H1 (cell line): ENCODE measurements at regions not wholly inside any gene's neighbourhood (a gene's known extent, or its start where the extent isn't known, plus 50 kb on each side); places are given as distances from the start of the nearest gene placed in this dataset.

Source experiments
- CTCF ChIA-PET: fragments of 300-600 bp; sonication (Branson Sonifier 250); formaldehyde crosslinking; loops from one replicate; lab custom pipeline; 2021; ENCODE audit not compliant: partially characterized antibody; lab: Charles Lee
- POLR2A ChIA-PET: fragments of 300-600 bp; sonication (Branson Sonifier 250); formaldehyde crosslinking; loops from one replicate; lab custom pipeline; 2021; ENCODE audit warnings: inconsistent platforms; ENCODE audit not compliant: partially characterized antibody; lab: Charles Lee
- DNase-seq, 2 experiments: peaks; one replicate each; pipeline versions ENCODE4 v3.0.0 to v3.0.0-alpha.2; 2010 to 2022; ENCODE audit warnings: low spot score in 2 of 2, low read depth in 1 of 2, mixed read lengths in 1 of 2
- FAIRE-seq: peaks from 2 replicates; lab custom pipeline; 2011; peaks lifted over from hg19 to GRCh38; lab: Jason Lieb, UNC
- H2AFZ ChIP-seq: 2 replicates; pipeline ENCODE4 v1.8.1; 2012; ENCODE audit warnings: low read length, inconsistent platforms
- H2AK5ac ChIP-seq: 2 replicates; pipeline ENCODE4 v1.6.1; 2013; ENCODE audit warnings: low read depth, low read length
- H2BK120ac ChIP-seq: replicated peaks from 2 replicates; pipeline ENCODE3; 2013; ENCODE audit warnings: low read depth, low read length, inconsistent platforms
- H2BK12ac ChIP-seq: 2 replicates; pipeline ENCODE4 v1.6.1; 2013; ENCODE audit warnings: low read depth, low read length
- H2BK15ac ChIP-seq: 2 replicates; pipeline ENCODE4 v1.6.1; 2013; ENCODE audit warnings: low read length
- H2BK20ac ChIP-seq: 2 replicates; pipeline ENCODE4 v1.6.1; 2013; ENCODE audit warnings: low read length
- H2BK5ac ChIP-seq: 2 replicates; pipeline ENCODE4 v1.6.1; 2013; ENCODE audit warnings: low read depth, low read length
- H3K14ac ChIP-seq: 2 replicates; pipeline ENCODE4 v1.6.1; 2013; ENCODE audit warnings: inconsistent platforms; ENCODE audit not compliant: insufficient read length
- H3K18ac ChIP-seq: 2 replicates; pipeline ENCODE4 v1.6.1; 2013; ENCODE audit warnings: low read length; ENCODE audit errors: extremely low read depth
- H3K23ac ChIP-seq: 2 replicates; pipeline ENCODE4 v1.6.1; 2013; ENCODE audit warnings: inconsistent platforms; ENCODE audit not compliant: insufficient read length
- H3K23me2 ChIP-seq: 2 replicates; pipeline ENCODE4 v1.6.1; 2013; ENCODE audit warnings: low read depth, low read length
- H3K27ac ChIP-seq: 2 replicates; pipeline ENCODE4 v1.6.1; 2011; ENCODE audit warnings: low read depth, low read length, inconsistent platforms
- H3K27me3 ChIP-seq, 4 experiments: replicated peaks in 1 of 4; 1 replicate in 1 of 4; 2 replicates in 3 of 4; pipeline versions ENCODE4 v1.6.1 to v1.8.1; 2011 to 2013; ENCODE audit warnings: low read length in 3 of 4, mild to moderate bottlenecking in 3 of 4, inconsistent platforms in 2 of 4, mixed read lengths in 2 of 4, moderate library complexity in 1 of 4; ENCODE audit not compliant: control insufficient read depth in 3 of 4, insufficient read depth in 3 of 4; ENCODE audit errors: extremely low read depth in 1 of 4
- H3K36me3 ChIP-seq, 4 experiments: 2 replicates each; pipeline versions ENCODE4 v1.6.1 to v1.8.1; 2011 to 2013; ENCODE audit warnings: mild to moderate bottlenecking in 4 of 4, low read length in 3 of 4, moderate library complexity in 2 of 4, control low read depth in 1 of 4, inconsistent platforms in 1 of 4; ENCODE audit not compliant: insufficient read depth in 4 of 4, control insufficient read depth in 2 of 4
- H3K4ac ChIP-seq: replicated peaks from 2 replicates; pipeline ENCODE3; 2013; ENCODE audit warnings: low read length, low read depth, mixed read lengths, inconsistent platforms; ENCODE audit not compliant: insufficient read length
- H3K4me1 ChIP-seq, 4 experiments: replicated peaks in 1 of 4; 1 replicate in 1 of 4; 2 replicates in 3 of 4; pipeline versions ENCODE4 v1.6.1 to v1.8.1; 2011 to 2013; ENCODE audit warnings: low read length in 3 of 4, inconsistent platforms in 2 of 4, mixed read lengths in 1 of 4; ENCODE audit not compliant: insufficient read depth in 4 of 4, control insufficient read depth in 3 of 4
- H3K4me2 ChIP-seq, 2 experiments: 2 replicates each; pipeline versions ENCODE4 v1.6.1 to v1.8.1; 2011 to 2013; ENCODE audit warnings: low read depth in 2 of 2, low read length in 2 of 2, control low read depth in 1 of 2, inconsistent platforms in 1 of 2, mild to moderate bottlenecking in 1 of 2; ENCODE audit not compliant: insufficient read depth in 1 of 2
- H3K4me3 ChIP-seq, 4 experiments: fragments of 200-600, 300-600 bp in 1 of 4; sonication (generic), shearing (Covaris generic), sonication (Bioruptor Twin) in 1 of 4; 2 replicates each; pipeline versions ENCODE4 v1.5.1 to v1.8.1; 2011 to 2016; ENCODE audit warnings: low read length in 4 of 4, low read depth in 3 of 4, control low read depth in 2 of 4, inconsistent platforms in 2 of 4, mild to moderate bottlenecking in 2 of 4, mixed read lengths in 1 of 4, moderate library complexity in 1 of 4; ENCODE audit not compliant: insufficient read depth in 2 of 4; ENCODE audit errors: extremely low read depth in 1 of 4
- H3K56ac ChIP-seq: replicated peaks from 2 replicates; pipeline ENCODE3; 2013; ENCODE audit warnings: low read depth, mild to moderate bottlenecking, mixed read lengths, low read length, inconsistent platforms; ENCODE audit not compliant: insufficient read length
- H3K79me1 ChIP-seq: 2 replicates; pipeline ENCODE4 v1.6.1; 2013; ENCODE audit warnings: low read depth, low read length, control low read depth
- H3K79me2 ChIP-seq, 2 experiments: 2 replicates each; pipeline versions ENCODE4 v1.6.1 to v1.8.1; 2012 to 2013; ENCODE audit warnings: low read length in 2 of 2, mild to moderate bottlenecking in 2 of 2, inconsistent platforms in 1 of 2; ENCODE audit not compliant: insufficient read depth in 2 of 2, control insufficient read depth in 1 of 2
- H3K9ac ChIP-seq, 4 experiments: replicated peaks in 1 of 4; 1 replicate in 1 of 4; 2 replicates in 3 of 4; pipeline versions ENCODE4 v1.6.1 to v1.8.1; 2011 to 2013; ENCODE audit warnings: low read depth in 3 of 4, low read length in 3 of 4, control low read depth in 2 of 4, mild to moderate bottlenecking in 2 of 4, moderate library complexity in 2 of 4, inconsistent platforms in 1 of 4; ENCODE audit errors: extremely low read depth in 1 of 4
- H3K9me3 ChIP-seq, 2 experiments: 2 replicates each; pipeline versions ENCODE4 v1.6.1 to v1.8.1; 2012 to 2013; ENCODE audit warnings: mild to moderate bottlenecking in 2 of 2, moderate library complexity in 2 of 2, control low read depth in 1 of 2, inconsistent platforms in 1 of 2, low read depth in 1 of 2, low read length in 1 of 2, mixed read lengths in 1 of 2; ENCODE audit not compliant: insufficient read depth in 2 of 2
- H4K20me1 ChIP-seq, 2 experiments: replicated peaks in 1 of 2; 2 replicates each; pipeline versions ENCODE3 to v1.8.1; 2011 to 2013; ENCODE audit warnings: inconsistent platforms in 2 of 2, low read length in 2 of 2, mild to moderate bottlenecking in 1 of 2; ENCODE audit not compliant: insufficient read depth in 2 of 2, control insufficient read depth in 1 of 2
- H4K5ac ChIP-seq: 2 replicates; pipeline ENCODE4 v1.6.1; 2013; ENCODE audit warnings: low read length, low read depth, mixed read lengths, inconsistent platforms; ENCODE audit not compliant: insufficient read length
- H4K8ac ChIP-seq: 2 replicates; pipeline ENCODE4 v1.8.0; 2013; ENCODE audit warnings: mild to moderate bottlenecking, moderate library complexity, low read length, inconsistent platforms; ENCODE audit not compliant: insufficient read depth; ENCODE audit errors: extremely low read depth
- H4K91ac ChIP-seq: replicated peaks from 2 replicates; pipeline ENCODE3; 2013; ENCODE audit warnings: low read length, mixed read lengths, inconsistent platforms; ENCODE audit not compliant: insufficient read length
- ATF2 ChIP-seq: IDR thresholded peaks from 2 replicates; pipeline ENCODE4 v1.6.1; 2012; ENCODE audit warnings: low read length, inconsistent platforms
- CBX5 ChIP-seq: fragments of 300-800, 300-1000 bp; sonication (generic); IDR thresholded peaks from 2 replicates; pipeline ENCODE4 v1.7.1; 2016; ENCODE audit warnings: antibody characterized with exemption, low read length, low read depth
- CHD1 ChIP-seq: IDR thresholded peaks from 2 replicates; pipeline ENCODE4 v1.6.1; 2012; ENCODE audit warnings: low read depth, low read length, improper control_type of control experiment
- CHD2 ChIP-seq: IDR thresholded peaks from 2 replicates; pipeline ENCODE4 v1.6.1; 2012; ENCODE audit warnings: low read length, improper control_type of control experiment
- EP300 ChIP-seq, 2 experiments: IDR thresholded peaks; 1 replicate in 1 of 2; 2 replicates in 1 of 2; pipeline ENCODE4 v1.6.1; 2011 to 2012; ENCODE audit warnings: low read depth in 2 of 2, low read length in 2 of 2, mild to moderate bottlenecking in 2 of 2, borderline replicate concordance in 1 of 2, inconsistent platforms in 1 of 2, moderate library complexity in 1 of 2
- KDM1A ChIP-seq: fragments of 200-600, 300-600 bp; sonication (generic); IDR thresholded peaks from 2 replicates; pipeline ENCODE4 v1.7.1; 2016; ENCODE audit warnings: mild to moderate bottlenecking, low read length, borderline replicate concordance
- KDM5A ChIP-seq: fragments of 200-600 bp; IDR thresholded peaks from 2 replicates; pipeline ENCODE4 v1.7.1; 2012; ENCODE audit warnings: mild to moderate bottlenecking, low read length, inconsistent platforms, mixed read lengths
- MAFK ChIP-seq: IDR thresholded peaks from 2 replicates; pipeline ENCODE4 v1.6.1; 2012; ENCODE audit warnings: low read depth, mild to moderate bottlenecking, improper control_type of control experiment, low read length
- RAD21 ChIP-seq, 2 experiments: IDR thresholded peaks in 1 of 2; conservative IDR thresholded peaks in 1 of 2; 2 replicates each; pipeline ENCODE4 v1.6.1; 2011; ENCODE audit warnings: low read depth in 2 of 2, low read length in 2 of 2, improper control_type of control experiment in 1 of 2, inconsistent platforms in 1 of 2, mild to moderate bottlenecking in 1 of 2, moderate library complexity in 1 of 2
- RFX5 ChIP-seq: IDR thresholded peaks from 2 replicates; pipeline ENCODE4 v1.6.1; 2011; ENCODE audit warnings: low read depth, low read length, improper control_type of control experiment, borderline replicate concordance
- SAP30 ChIP-seq: fragments of 300-600 bp; sonication (generic); IDR thresholded peaks from 2 replicates; pipeline ENCODE4 v1.7.1; 2012; ENCODE audit warnings: low read length, moderate library complexity, mild to moderate bottlenecking, inconsistent platforms; ENCODE audit not compliant: insufficient read depth, insufficient replicate concordance
- TAF1 ChIP-seq: IDR thresholded peaks from 2 replicates; pipeline ENCODE4 v1.6.1; 2011; ENCODE audit warnings: mild to moderate bottlenecking, low read depth, low read length
- TEAD4 ChIP-seq: IDR thresholded peaks from 2 replicates; pipeline ENCODE4 v1.6.1; 2012; ENCODE audit warnings: low read depth, low read length, inconsistent platforms, mixed read lengths
- WGBS, 2 experiments: shearing (Covaris generic) in 1 of 2; methylation state at CpG; one replicate each; pipeline versions ENCODE4 v1.1.6 to v1.1.7; 2013 to 2015; ENCODE audit warnings: low lambda C conversion rate in 2 of 2, mixed read lengths in 2 of 2, inconsistent platforms in 1 of 2, low coverage in 1 of 2, missing lambda C conversion rate in 1 of 2; ENCODE audit not compliant: insufficient replicate concordance in 2 of 2, insufficient coverage in 1 of 2, insufficient read length in 1 of 2; ENCODE audit errors: extremely low coverage in 1 of 2, missing lambda C conversion rate in 1 of 2; 5-methylcytosine and 5-hydroxymethylcytosine counted together

GRCh38 chr6:40219799-40220198, 285.5 kb upstream of the MOCS1 start:
- no peaks in the 10 kb centered on the region for H3K4me1 ChIP-seq
- H4K8ac ChIP-seq, result no peak overlapping the region
- WGBS, 2 experiments, result 89% methylated on average over 2 of the region's 2 CpGs; no CpG with 5 or more reads in 1 of the 2 experiments
- H3K36me3 ChIP-seq, result no peaks in the 10 kb centered on the region
- no peak overlapping the region for H3K56ac ChIP-seq
- FAIRE-seq (no peak), DNase-seq (no peak)
- H3K4ac ChIP-seq, result no peak overlapping the region
- no peaks in the 10 kb centered on the region for H3K79me2 ChIP-seq
- no peak overlapping the region for H2BK12ac ChIP-seq
- CTCF ChIA-PET, result interaction anchor here (1.1 to 1.2 kb wide), 2 partner anchors 17 to 26 kb away, joined by 3 to 4 read pairs; no protein-coding TSS in a partner anchor
- no peaks in the 10 kb centered on the region for H4K20me1 ChIP-seq
- no peaks in the 10 kb centered on the region for H3K23me2 ChIP-seq
- H2BK20ac ChIP-seq, result no peak overlapping the region
- H4K5ac ChIP-seq, result no peak overlapping the region
- no peak overlapping the region for H2AFZ ChIP-seq
- no peak overlapping the region for H3K14ac ChIP-seq
- no peak overlapping the region for H2BK5ac ChIP-seq
- H3K27ac ChIP-seq, result no peak overlapping the region
- H3K4me3 ChIP-seq, result no peak overlapping the region
- no peak overlapping the region for H3K18ac ChIP-seq
- H4K91ac ChIP-seq, result no peak overlapping the region
- H3K23ac ChIP-seq, result no peak overlapping the region
- no peak overlapping the region for H3K9ac ChIP-seq
- H2AK5ac ChIP-seq, result no peak overlapping the region
- POLR2A ChIA-PET, result no interaction called here
- no peak overlapping the region for H3K4me2 ChIP-seq
- no peaks in the 10 kb centered on the region for H3K9me3 ChIP-seq
- no peaks in the 10 kb centered on the region for H3K27me3 ChIP-seq
- H2BK15ac ChIP-seq, result no peak overlapping the region
- no peaks in the 10 kb centered on the region for H3K79me1 ChIP-seq
- no peak overlapping the region for H2BK120ac ChIP-seq
- no peak for TF ChIP-seq EP300 (IDR thresholded peaks at IDR 0.05; ENCODE audit: borderline replicate concordance in 1 of 2, low read depth in 2 of 2, low read length in 2 of 2)
- no peak for TF ChIP-seq TAF1
- no peak for TF ChIP-seq CBX5
- no peak for TF ChIP-seq CHD2
- no peak for TF ChIP-seq MAFK
- TF ChIP-seq RFX5, result no peak
- TF ChIP-seq KDM1A, result no peak
- TF ChIP-seq ATF2, result no peak
- TF ChIP-seq TEAD4, result no peak
- no peak for TF ChIP-seq CHD1
- no peak for TF ChIP-seq KDM5A
- no peak for TF ChIP-seq SAP30
- no peak for TF ChIP-seq RAD21 (IDR thresholded peaks at IDR 0.05 in 1 of 2, conservative IDR thresholded peaks at IDR 0.05 in 1 of 2; ENCODE audit: low read depth in 2 of 2, low read length in 2 of 2)
